Endothelial cell of umbilical vein (primary cell): ENCODE measurements at regions not wholly inside any gene's neighbourhood (a gene's known extent, or its start where the extent isn't known, plus 50 kb on each side); places are given as distances from the start of the nearest gene placed in this dataset.

Source experiments
- BruUV-seq: library from RNA; stranded (reverse); fragments of 400-500 nt; replicated peaks from 2 replicates; lab custom pipeline; 2021; lab: Mats Ljungman, UMichigan
- CTCF ChIA-PET: fragments of 300-600, 350-600 bp; sonication (Branson Sonifier 250); formaldehyde crosslinking; loops from one replicate; lab custom pipeline; 2021; ENCODE audit warnings: antibody characterized with exemption, inconsistent platforms; lab: Charles Lee
- POLR2A ChIA-PET: fragments of 300-600, 350-600 bp; sonication (Branson Sonifier 250); formaldehyde crosslinking; loops from one replicate; lab custom pipeline; 2021; ENCODE audit warnings: antibody characterized with exemption, inconsistent platforms; lab: Charles Lee
- DNase-seq: peaks from one replicate; pipeline ENCODE4 v3.0.0-alpha.2; 2011; ENCODE audit warnings: low read depth, low spot score
- FAIRE-seq: peaks from 2 replicates; lab custom pipeline; 2011; peaks lifted over from hg19 to GRCh38; lab: Jason Lieb, UNC
- H2AFZ ChIP-seq: 2 replicates; pipeline ENCODE4 v1.6.0; 2012; ENCODE audit warnings: low read depth, low read length, control low read depth, inconsistent platforms
- H3K27ac ChIP-seq: 2 replicates; pipeline ENCODE4 v1.5.1; 2011; ENCODE audit warnings: low read depth, mild to moderate bottlenecking, control low read depth, low read length, moderate library complexity; ENCODE audit not compliant: insufficient read depth
- H3K27me3 ChIP-seq, 2 experiments: 2 replicates each; pipeline versions ENCODE4 v1.6.0 to v1.6.1; 2011; ENCODE audit warnings: low read length in 2 of 2, mixed read lengths in 1 of 2; ENCODE audit not compliant: control insufficient read depth in 2 of 2, insufficient read depth in 2 of 2
- H3K36me3 ChIP-seq, 2 experiments: 2 replicates in 1 of 2; 3 replicates in 1 of 2; pipeline ENCODE4 v1.5.1; 2011; ENCODE audit warnings: low read length in 2 of 2, mild to moderate bottlenecking in 1 of 2, moderate library complexity in 1 of 2; ENCODE audit not compliant: control insufficient read depth in 2 of 2, insufficient read depth in 2 of 2; ENCODE audit errors: extremely low read depth in 1 of 2
- H3K4me1 ChIP-seq: 3 replicates; pipeline ENCODE4 v1.5.1; 2011; ENCODE audit warnings: mild to moderate bottlenecking, low read length; ENCODE audit not compliant: control insufficient read depth, insufficient read depth; ENCODE audit errors: extremely low read depth
- H3K4me2 ChIP-seq: 2 replicates; pipeline ENCODE4 v1.6.1; 2011; ENCODE audit warnings: low read length, control low read depth, mixed read lengths; ENCODE audit not compliant: insufficient read depth
- H3K4me3 ChIP-seq, 3 experiments: fragments of 200-600 bp in 1 of 3; sonication (generic), shearing (Covaris generic) in 1 of 3; replicated peaks in 1 of 3; 2 replicates each; pipeline ENCODE4 v1.5.1; 2011 to 2016; ENCODE audit warnings: control low read depth in 3 of 3, low read length in 3 of 3, mild to moderate bottlenecking in 2 of 3, inconsistent platforms in 1 of 3, low read depth in 1 of 3, moderate library complexity in 1 of 3; ENCODE audit not compliant: insufficient read depth in 1 of 3
- H3K79me2 ChIP-seq: 2 replicates; pipeline ENCODE4 v1.6.0; 2012; ENCODE audit warnings: low read length, inconsistent platforms; ENCODE audit not compliant: control insufficient read depth, insufficient read depth
- H3K9ac ChIP-seq: replicated peaks from 2 replicates; pipeline ENCODE3; 2011; ENCODE audit warnings: low read length, control low read depth; ENCODE audit not compliant: insufficient read depth; ENCODE audit errors: extremely low read depth
- H3K9me1 ChIP-seq: replicated peaks from 3 replicates; pipeline ENCODE4 v1.6.0; 2011; ENCODE audit warnings: mild to moderate bottlenecking, low read length; ENCODE audit not compliant: control insufficient read depth, insufficient read depth; ENCODE audit errors: extremely low read depth
- H3K9me3 ChIP-seq: replicated peaks from 2 replicates; pipeline ENCODE4 v1.5.1; 2012; ENCODE audit warnings: low read length, inconsistent platforms; ENCODE audit not compliant: control insufficient read depth, insufficient read depth
- H4K20me1 ChIP-seq: replicated peaks from 2 replicates; pipeline ENCODE3; 2011; ENCODE audit warnings: mild to moderate bottlenecking, low read length; ENCODE audit not compliant: control insufficient read depth, insufficient read depth; ENCODE audit errors: extremely low read depth
- EZH2 ChIP-seq: IDR thresholded peaks from 2 replicates; pipeline ENCODE4 v1.6.1; 2012; ENCODE audit warnings: borderline replicate concordance, low read depth, mild to moderate bottlenecking, moderate library complexity, low read length, inconsistent platforms; ENCODE audit not compliant: severe bottlenecking
- FOS ChIP-seq: IDR thresholded peaks from 2 replicates; pipeline ENCODE4 v1.6.1; 2011; ENCODE audit warnings: mild to moderate bottlenecking, low read length, moderate library complexity, borderline replicate concordance; ENCODE audit not compliant: insufficient read depth
- GATA2 ChIP-seq: IDR thresholded peaks from 2 replicates; pipeline ENCODE4 v1.7.0; 2011; ENCODE audit warnings: low read depth, mild to moderate bottlenecking, moderate library complexity, mixed read lengths, low read length; ENCODE audit not compliant: insufficient read length, insufficient read depth
- JUN ChIP-seq: IDR thresholded peaks from 2 replicates; pipeline ENCODE4 v1.6.1; 2011; ENCODE audit warnings: borderline replicate concordance, low read depth; ENCODE audit not compliant: insufficient read length, insufficient read depth
- MYC ChIP-seq: IDR thresholded peaks from one replicate; pipeline ENCODE4 v1.6.1; 2011; ENCODE audit warnings: mild to moderate bottlenecking, low read depth, low read length
- POLR2A ChIP-seq: IDR thresholded peaks from 2 replicates; pipeline ENCODE4 v1.6.1; 2012; ENCODE audit warnings: low read depth, mild to moderate bottlenecking, control low read depth, low read length
- POLR2AphosphoS5 ChIP-seq: IDR thresholded peaks from 2 replicates; pipeline ENCODE4 v1.6.1; 2012; ENCODE audit warnings: low read depth, mild to moderate bottlenecking, control low read depth, low read length, moderate library complexity; ENCODE audit not compliant: insufficient read depth
- dilution Hi-C: fragments of 300-500 bp; cut with MboI; formaldehyde crosslinking; loops from one replicate; pipeline ENCODE4 v1.15.0; 2019; ENCODE audit warnings: low sequenced_read_pairs; ENCODE audit not compliant: extremely low pct_ligation_motif_present
- intact Hi-C: fragments of 100-400 bp; cut with micrococcal nuclease; formaldehyde crosslinking; loops from one replicate; pipeline ENCODE4 v1.10.0; 2022
- TF ChIP-seq, protein P1 (sequence below): IDR thresholded peaks from 2 replicates; pipeline ENCODE4 v1.6.1; 2011; ENCODE audit not compliant: insufficient read depth, insufficient read length
- TF ChIP-seq, protein P2 (sequence below), 2 donors: IDR thresholded peaks; 1 replicate in 1 of 2; 2 replicates in 1 of 2; pipeline ENCODE4 v1.5.1; 2011; ENCODE audit warnings: low read length in 2 of 2, mild to moderate bottlenecking in 2 of 2, moderate library complexity in 2 of 2, control low read depth in 1 of 2, inconsistent platforms in 1 of 2, low read depth in 1 of 2; ENCODE audit not compliant: insufficient read depth in 1 of 2; ENCODE audit errors: extremely low read depth in 1 of 2

DNA sequence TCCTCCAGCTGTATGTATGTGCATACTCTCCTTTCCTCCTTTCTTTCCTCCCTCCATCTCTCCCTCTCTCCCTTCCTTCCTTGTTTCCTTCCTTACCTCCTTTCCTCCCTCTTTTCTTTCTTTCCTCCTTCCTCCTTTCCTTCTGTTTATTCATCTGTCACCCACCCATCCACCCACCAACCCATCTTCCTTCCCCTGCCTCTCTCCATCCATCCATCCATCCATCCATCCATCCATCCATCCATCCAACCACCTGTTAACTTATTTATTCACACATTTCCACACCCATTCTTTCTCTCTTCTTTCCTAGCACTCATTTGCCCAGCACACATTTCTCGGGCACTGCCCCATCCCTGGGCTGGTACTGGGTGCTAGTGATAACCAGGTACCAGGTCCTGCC is 443.9 kb downstream of the MIAT start:
- Histone ChIP-seq H3K4me2 (no peak overlapping the region), H3K27ac (no peak overlapping the region), H4K20me1 (no peaks in the 10 kb centered on the region), H3K9ac (no peak overlapping the region), H3K36me3 (no peaks in the 10 kb centered on the region), H3K27me3 (peaks cover 6 to 9% of the 10 kb centered on the region in 2 experiments), H3K4me3 (no peak overlapping the region), H3K9me1 (no peaks in the 10 kb centered on the region), H3K9me3 (no peaks in the 10 kb centered on the region), H2AFZ (no peak overlapping the region), H3K79me2 (no peaks in the 10 kb centered on the region), H3K4me1 (peaks cover 9% of the 10 kb centered on the region)
- DNase-seq (no peak), FAIRE-seq (no peak)
- POLR2A ChIA-PET, result no interaction called here
- intact Hi-C loops (no loop called here), dilution Hi-C loops (no loop called here)
- CTCF ChIA-PET, result no interaction called here
- BruUV-seq, result no TSS peak
- TF ChIP-seq, protein P1, sequence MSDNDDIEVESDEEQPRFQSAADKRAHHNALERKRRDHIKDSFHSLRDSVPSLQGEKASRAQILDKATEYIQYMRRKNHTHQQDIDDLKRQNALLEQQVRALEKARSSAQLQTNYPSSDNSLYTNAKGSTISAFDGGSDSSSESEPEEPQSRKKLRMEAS, result no peak
- no peak for TF ChIP-seq GATA2
- TF ChIP-seq FOS, result no peak
- TF ChIP-seq MYC, result no peak
- no peak for TF ChIP-seq POLR2A
- TF ChIP-seq, protein P2, sequence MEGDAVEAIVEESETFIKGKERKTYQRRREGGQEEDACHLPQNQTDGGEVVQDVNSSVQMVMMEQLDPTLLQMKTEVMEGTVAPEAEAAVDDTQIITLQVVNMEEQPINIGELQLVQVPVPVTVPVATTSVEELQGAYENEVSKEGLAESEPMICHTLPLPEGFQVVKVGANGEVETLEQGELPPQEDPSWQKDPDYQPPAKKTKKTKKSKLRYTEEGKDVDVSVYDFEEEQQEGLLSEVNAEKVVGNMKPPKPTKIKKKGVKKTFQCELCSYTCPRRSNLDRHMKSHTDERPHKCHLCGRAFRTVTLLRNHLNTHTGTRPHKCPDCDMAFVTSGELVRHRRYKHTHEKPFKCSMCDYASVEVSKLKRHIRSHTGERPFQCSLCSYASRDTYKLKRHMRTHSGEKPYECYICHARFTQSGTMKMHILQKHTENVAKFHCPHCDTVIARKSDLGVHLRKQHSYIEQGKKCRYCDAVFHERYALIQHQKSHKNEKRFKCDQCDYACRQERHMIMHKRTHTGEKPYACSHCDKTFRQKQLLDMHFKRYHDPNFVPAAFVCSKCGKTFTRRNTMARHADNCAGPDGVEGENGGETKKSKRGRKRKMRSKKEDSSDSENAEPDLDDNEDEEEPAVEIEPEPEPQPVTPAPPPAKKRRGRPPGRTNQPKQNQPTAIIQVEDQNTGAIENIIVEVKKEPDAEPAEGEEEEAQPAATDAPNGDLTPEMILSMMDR (IDR thresholded peaks at IDR 0.05; ENCODE audit: extremely low read depth in 1 of 2, insufficient read depth in 1 of 2, low read depth in 1 of 2, low read length in 2 of 2), result no peak
- no peak for TF ChIP-seq POLR2AphosphoS5

DNA sequence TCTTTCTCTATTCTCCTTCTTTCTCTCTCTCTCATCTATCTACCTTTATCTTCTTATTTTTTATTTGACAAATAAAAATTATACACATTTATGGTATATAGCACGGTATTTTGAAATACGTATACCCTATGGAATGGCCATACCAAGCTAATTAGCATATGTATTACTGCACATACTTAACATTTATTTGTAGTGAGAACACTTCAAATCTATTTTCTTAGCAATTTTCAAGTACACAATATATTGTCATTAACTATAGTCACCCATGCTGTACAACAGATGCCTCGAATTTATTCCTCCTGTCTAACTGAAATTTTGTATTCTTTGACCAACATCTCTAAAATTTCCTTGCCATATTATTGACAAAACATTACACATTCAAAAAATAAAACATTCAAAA is 447.1 kb downstream of the MIAT start:
- no peak for TF ChIP-seq GATA2
- TF ChIP-seq, protein P2 (IDR thresholded peaks at IDR 0.05; ENCODE audit: extremely low read depth in 1 of 2, insufficient read depth in 1 of 2, low read depth in 1 of 2, low read length in 2 of 2), result no peak
- no peak for TF ChIP-seq POLR2AphosphoS5
- TF ChIP-seq, protein P1, result no peak
- TF ChIP-seq POLR2A, result no peak
- TF ChIP-seq FOS, result no peak
- TF ChIP-seq MYC, result no peak
- TF ChIP-seq EZH2, result no peak
- no peak for TF ChIP-seq JUN
- FAIRE-seq, result no peak
- no peak overlapping the region for H3K4me3 ChIP-seq
- H3K9me1 ChIP-seq, result no peaks in the 10 kb centered on the region
- CTCF ChIA-PET, result no interaction called here
- no peak overlapping the region for H3K4me2 ChIP-seq
- dilution Hi-C loops (no loop called here), intact Hi-C loops (no loop called here)
- peaks cover 32% of the 10 kb centered on the region for H3K4me1 ChIP-seq
- BruUV-seq, result no TSS peak
- no peaks in the 10 kb centered on the region for H4K20me1 ChIP-seq
- no peak overlapping the region for H2AFZ ChIP-seq
- POLR2A ChIA-PET, result no interaction called here
- H3K36me3 ChIP-seq, result no peaks in the 10 kb centered on the region
- no peaks in the 10 kb centered on the region for H3K9me3 ChIP-seq
- H3K9ac ChIP-seq, result no peak overlapping the region
- no peak for DNase-seq
- no peaks in the 10 kb centered on the region for H3K79me2 ChIP-seq
- H3K27ac ChIP-seq, result no peak overlapping the region
- peaks cover 6 to 9% of the 10 kb centered on the region in 2 experiments for H3K27me3 ChIP-seq
